Stimulated activated naive CD8-positive, alpha-beta T cell treated with anti-CD3 and anti-CD28 coated beads, Interleukin-15, Interleukin-2, amounts not matched to agents 100 ng/mL and 50 ng/mL, for 24 hours (primary cell): ENCODE measurements at regions not wholly inside any gene's neighbourhood (a gene's known extent, or its start where the extent isn't known, plus 50 kb on each side); places are given as distances from the start of the nearest gene placed in this dataset.

Source experiments
- H3K27ac Mint-ChIP-seq: one replicate; pipeline ENCODE4 v1.8.0; 2021; ENCODE audit warnings: mild to moderate bottlenecking, mixed read lengths
- H3K27me3 Mint-ChIP-seq: one replicate; pipeline ENCODE4 v1.8.0; 2021; ENCODE audit warnings: mixed read lengths
- H3K36me3 Mint-ChIP-seq: one replicate; pipeline ENCODE4 v1.8.0; 2021; ENCODE audit warnings: low read depth, mixed read lengths
- H3K4me1 Mint-ChIP-seq: one replicate; pipeline ENCODE4 v1.8.0; 2021; ENCODE audit warnings: low read depth, mixed read lengths
- H3K4me3 Mint-ChIP-seq: one replicate; pipeline ENCODE4 v1.8.0; 2021; ENCODE audit warnings: mild to moderate bottlenecking, mixed read lengths
- H3K9me3 Mint-ChIP-seq: one replicate; pipeline ENCODE4 v1.8.0; 2021; ENCODE audit warnings: mixed read lengths

GRCh38 chr22:26974914-26975803 is 317.8 kb downstream of the MIAT start:
- Mint-ChIP-seq H3K4me3 (no peak overlapping the region), H3K27me3 (peaks cover 8% of the 10 kb centered on the region), H3K36me3 (no peaks in the 10 kb centered on the region), H3K4me1 (no peaks in the 10 kb centered on the region), H3K9me3 (no peaks in the 10 kb centered on the region), H3K27ac (no peak overlapping the region)

GRCh38 chr22:26975865-26976264 is 318.5 kb downstream of the MIAT start:
- Mint-ChIP-seq H3K9me3 (no peaks in the 10 kb centered on the region), H3K27me3 (peaks cover 8% of the 10 kb centered on the region), H3K4me3 (no peak overlapping the region), H3K27ac (no peak overlapping the region), H3K4me1 (no peaks in the 10 kb centered on the region), H3K36me3 (no peaks in the 10 kb centered on the region)

- no peaks in the 10 kb centered on the region for H3K4me1 Mint-ChIP-seq
Measured at GRCh38 chr22:26977741-26978376, 320.5 kb downstream of the MIAT start.

GRCh38 chr22:26979294-26979693 is 321.9 kb downstream of the MIAT start:
- H3K36me3 Mint-ChIP-seq, result no peaks in the 10 kb centered on the region
- H3K27ac Mint-ChIP-seq, result no peak overlapping the region
- H3K27me3 Mint-ChIP-seq, result peaks cover 3% of the 10 kb centered on the region
- no peaks in the 10 kb centered on the region for H3K9me3 Mint-ChIP-seq
- H3K4me3 Mint-ChIP-seq, result no peak overlapping the region
- H3K4me1 Mint-ChIP-seq, result no peaks in the 10 kb centered on the region

More at GRCh38 chr22:26977741-26978376, 320.5 kb downstream of the MIAT start:
- no peak overlapping the region for H3K27ac Mint-ChIP-seq
- peaks cover 3% of the 10 kb centered on the region for H3K27me3 Mint-ChIP-seq
- no peaks in the 10 kb centered on the region for H3K36me3 Mint-ChIP-seq
- no peak overlapping the region for H3K4me3 Mint-ChIP-seq
- H3K9me3 Mint-ChIP-seq, result no peaks in the 10 kb centered on the region

GRCh38 chr22:26981111-26981510 is 323.7 kb downstream of the MIAT start:
- no peak overlapping the region for H3K4me3 Mint-ChIP-seq
- H3K27me3 Mint-ChIP-seq, result peaks cover 8% of the 10 kb centered on the region
- H3K36me3 Mint-ChIP-seq, result no peaks in the 10 kb centered on the region
- no peak overlapping the region for H3K27ac Mint-ChIP-seq
- H3K9me3 Mint-ChIP-seq, result no peaks in the 10 kb centered on the region
- no peaks in the 10 kb centered on the region for H3K4me1 Mint-ChIP-seq

- Mint-ChIP-seq H3K27me3 (peaks cover 8% of the 10 kb centered on the region), H3K9me3 (no peaks in the 10 kb centered on the region), H3K27ac (no peak overlapping the region), H3K4me1 (no peaks in the 10 kb centered on the region), H3K4me3 (no peak overlapping the region), H3K36me3 (no peaks in the 10 kb centered on the region)
Measured at GRCh38 chr22:26981541-26981940, 324.2 kb downstream of the MIAT start.

GRCh38 chr22:26983311-26983710 is 325.9 kb downstream of the MIAT start:
- H3K36me3 Mint-ChIP-seq, result no peaks in the 10 kb centered on the region
- H3K9me3 Mint-ChIP-seq, result no peaks in the 10 kb centered on the region

GRCh38 chr22:26985206-26985605 is 327.8 kb downstream of the MIAT start:
- Mint-ChIP-seq H3K36me3 (no peaks in the 10 kb centered on the region), H3K4me3 (no peak overlapping the region), H3K27me3 (peaks cover 8% of the 10 kb centered on the region), H3K9me3 (no peaks in the 10 kb centered on the region), H3K27ac (no peak overlapping the region), H3K4me1 (no peaks in the 10 kb centered on the region)

More at GRCh38 chr22:26983311-26983710, 325.9 kb downstream of the MIAT start:
- Mint-ChIP-seq H3K4me3 (no peak overlapping the region), H3K27me3 (peaks cover 8% of the 10 kb centered on the region), H3K4me1 (no peaks in the 10 kb centered on the region), H3K27ac (no peak overlapping the region)

GRCh38 chr22:26985931-26986782 is 328.8 kb downstream of the MIAT start:
- no peaks in the 10 kb centered on the region for H3K4me1 Mint-ChIP-seq
- peaks cover 5% of the 10 kb centered on the region for H3K27me3 Mint-ChIP-seq
- no peaks in the 10 kb centered on the region for H3K9me3 Mint-ChIP-seq
- no peaks in the 10 kb centered on the region for H3K36me3 Mint-ChIP-seq
- H3K4me3 Mint-ChIP-seq, result no peak overlapping the region
- no peak overlapping the region for H3K27ac Mint-ChIP-seq

GRCh38 chr22:26986884-26987283 is 329.5 kb downstream of the MIAT start:
- H3K4me1 Mint-ChIP-seq, result no peaks in the 10 kb centered on the region
- no peaks in the 10 kb centered on the region for H3K9me3 Mint-ChIP-seq
- no peak overlapping the region for H3K4me3 Mint-ChIP-seq
- H3K27ac Mint-ChIP-seq, result no peak overlapping the region
- no peaks in the 10 kb centered on the region for H3K36me3 Mint-ChIP-seq
- peaks cover 5% of the 10 kb centered on the region for H3K27me3 Mint-ChIP-seq

- H3K4me1 Mint-ChIP-seq, result no peaks in the 10 kb centered on the region
- H3K36me3 Mint-ChIP-seq, result no peaks in the 10 kb centered on the region
- no peak overlapping the region for H3K27ac Mint-ChIP-seq
- H3K27me3 Mint-ChIP-seq, result no peaks in the 10 kb centered on the region
- H3K9me3 Mint-ChIP-seq, result no peaks in the 10 kb centered on the region
- H3K4me3 Mint-ChIP-seq, result no peak overlapping the region
Measured at GRCh38 chr22:26990503-26991189, 333.3 kb downstream of the MIAT start.

GRCh38 chr22:26992556-26992955 is 335.2 kb downstream of the MIAT start:
- no peaks in the 10 kb centered on the region for H3K27me3 Mint-ChIP-seq
- no peaks in the 10 kb centered on the region for H3K36me3 Mint-ChIP-seq
- H3K9me3 Mint-ChIP-seq, result no peaks in the 10 kb centered on the region
- no peak overlapping the region for H3K4me3 Mint-ChIP-seq
- H3K4me1 Mint-ChIP-seq, result no peaks in the 10 kb centered on the region
- no peak overlapping the region for H3K27ac Mint-ChIP-seq

- Mint-ChIP-seq H3K4me1 (no peaks in the 10 kb centered on the region), H3K4me3 (no peak overlapping the region), H3K27ac (no peak overlapping the region), H3K27me3 (no peaks in the 10 kb centered on the region), H3K9me3 (no peaks in the 10 kb centered on the region), H3K36me3 (no peaks in the 10 kb centered on the region)
Measured at GRCh38 chr22:26993886-26994285, 336.5 kb downstream of the MIAT start.

GRCh38 chr22:26994801-26995200 is 337.4 kb downstream of the MIAT start:
- Mint-ChIP-seq H3K27me3 (no peaks in the 10 kb centered on the region), H3K9me3 (no peaks in the 10 kb centered on the region), H3K36me3 (no peaks in the 10 kb centered on the region), H3K27ac (no peak overlapping the region), H3K4me1 (no peaks in the 10 kb centered on the region), H3K4me3 (no peak overlapping the region)
